HepG2 (cell line): ENCODE measurements at regions not wholly inside any gene's neighbourhood (a gene's known extent, or its start where the extent isn't known, plus 50 kb on each side); places are given as distances from the start of the nearest gene placed in this dataset.

Experiments used
- AGO1 ChIP-seq: fragments of 200-400 bp; formaldehyde crosslinking; IDR thresholded peaks from 2 replicates; pipeline ENCODE4 v1.6.1; 2017; ENCODE audit warnings: mild to moderate bottlenecking, low read depth, low read length, moderate library complexity; ENCODE audit not compliant: poor library complexity, severe bottlenecking
- KLF9 ChIP-seq: IDR thresholded peaks from 2 replicates; pipeline ENCODE4 v1.6.1; 2016; ENCODE audit warnings: low read depth
- PBX3 ChIP-seq: sonication (generic); formaldehyde crosslinking; IDR thresholded peaks from 2 replicates; pipeline ENCODE4 v1.8.1; 2023; ENCODE audit warnings: missing genetic modification reagents, inconsistent platforms, borderline replicate concordance
- POLR2AphosphoS5 ChIP-seq: IDR thresholded peaks from 2 replicates; pipeline ENCODE4 v1.6.1; 2012; ENCODE audit warnings: low read depth, low read length
- RAD21 ChIP-seq: fragments of 450-650 bp; formaldehyde crosslinking; IDR thresholded peaks from 2 replicates; pipeline ENCODE4 v1.5.0; 2020; ENCODE audit warnings: mild to moderate bottlenecking
- RNF2 ChIP-seq: fragments of 450-650 bp; conservative IDR thresholded peaks from 2 replicates; pipeline ENCODE4 v1.6.1; 2016; ENCODE audit warnings: low read depth
- SNRNP70 ChIP-seq: fragments of 200-400 bp; formaldehyde crosslinking; IDR thresholded peaks from 2 replicates; pipeline ENCODE4 v1.6.1; 2017; ENCODE audit warnings: mild to moderate bottlenecking, low read depth, low read length, moderate library complexity
- ZBTB38 ChIP-seq: sonication (generic); formaldehyde crosslinking; IDR thresholded peaks from 2 replicates; pipeline ENCODE4 v1.5.1; 2020; ENCODE audit warnings: mild to moderate bottlenecking, missing genetic modification reagents
- ZBTB8A ChIP-seq: sonication (generic); formaldehyde crosslinking; IDR thresholded peaks from 2 replicates; pipeline ENCODE4 v1.4.0; 2020; ENCODE audit warnings: mild to moderate bottlenecking, low read depth, missing genetic modification reagents, borderline replicate concordance
- ZNF674 ChIP-seq: sonication (generic); formaldehyde crosslinking; IDR thresholded peaks from 2 replicates; pipeline ENCODE4 v1.5.0; 2020; ENCODE audit warnings: low read depth, mild to moderate bottlenecking, missing genetic modification reagents
- ZNF678 ChIP-seq: sonication (generic); formaldehyde crosslinking; IDR thresholded peaks from 2 replicates; pipeline ENCODE4 v1.4.0; 2020; ENCODE audit warnings: mild to moderate bottlenecking, missing genetic modification reagents
- ZNF776 ChIP-seq: sonication (generic); formaldehyde crosslinking; IDR thresholded peaks from 2 replicates; pipeline ENCODE4 v1.4.0; 2020; ENCODE audit warnings: mild to moderate bottlenecking, missing genetic modification reagents

- TF ChIP-seq ZNF776 (CRISPR knock-in tag) (no peak), RAD21 (no peak), SNRNP70 (no peak), POLR2AphosphoS5 (no peak), AGO1 (no peak), KLF9 (no peak), ZBTB38 (no peak), ZBTB8A (CRISPR knock-in tag) (no peak), ZNF678 (CRISPR knock-in tag) (no peak), ZNF674 (CRISPR knock-in tag) (no peak), RNF2 (no peak), PBX3 (CRISPR knock-in tag) (no peak)
Measured at GRCh38 chr3:13145826-13146642, 72.8 kb upstream of the IQSEC1 start.
